Endodermal cell (in vitro differentiated cells): ENCODE measurements at regions not wholly inside any gene's neighbourhood (a gene's known extent, or its start where the extent isn't known, plus 50 kb on each side); places are given as distances from the start of the nearest gene placed in this dataset.
A peak's percentile ranks its signal among the peaks of the same experiment; 100 is the strongest.

ENCODE experiments used
- DNase-seq: peaks from one replicate; pipeline ENCODE4 v3.0.0-alpha.2; 2017
- H3K27ac ChIP-seq: 2 replicates; pipeline ENCODE4 v1.5.1; 2013; ENCODE audit warnings: mild to moderate bottlenecking, low read depth, low read length, moderate library complexity
- H3K27me3 ChIP-seq: 2 replicates; pipeline ENCODE4 v1.6.1; 2013; ENCODE audit warnings: mild to moderate bottlenecking, low read length, moderate library complexity; ENCODE audit not compliant: insufficient read depth, control insufficient read depth, poor library complexity, severe bottlenecking
- H3K36me3 ChIP-seq: 2 replicates; pipeline ENCODE4 v1.7.0; 2013; ENCODE audit warnings: mild to moderate bottlenecking, low read length, moderate library complexity; ENCODE audit not compliant: control insufficient read depth, insufficient read depth
- H3K4me1 ChIP-seq: one replicate; pipeline ENCODE4 v1.7.0; 2013; ENCODE audit warnings: low read length; ENCODE audit not compliant: control insufficient read depth, insufficient read depth
- H3K4me3 ChIP-seq: 2 replicates; pipeline ENCODE4 v1.5.1; 2013; ENCODE audit warnings: mild to moderate bottlenecking, low read length, moderate library complexity
- H3K9ac ChIP-seq: 2 replicates; pipeline ENCODE4 v1.6.1; 2013; ENCODE audit warnings: mild to moderate bottlenecking, low read length, moderate library complexity; ENCODE audit not compliant: poor library complexity, severe bottlenecking; ENCODE audit errors: extremely low read depth
- H3K9me3 ChIP-seq: 2 replicates; pipeline ENCODE4 v1.6.1; 2013; ENCODE audit warnings: mild to moderate bottlenecking, low read length, moderate library complexity; ENCODE audit not compliant: control insufficient read depth
- H3K27ac Mint-ChIP-seq: 2 replicates; pipeline ENCODE4 v1.8.0; 2020; ENCODE audit warnings: mixed read lengths
- H3K27me3 Mint-ChIP-seq: 2 replicates; pipeline ENCODE4 v1.8.0; 2021; ENCODE audit warnings: mild to moderate bottlenecking, mixed read lengths; ENCODE audit not compliant: insufficient read depth
- H3K36me3 Mint-ChIP-seq: 2 replicates; pipeline ENCODE4 v1.8.0; 2020; ENCODE audit warnings: low read depth, mixed read lengths
- H3K4me1 Mint-ChIP-seq: 2 replicates; pipeline ENCODE4 v1.8.0; 2020; ENCODE audit warnings: mixed read lengths
- H3K4me3 Mint-ChIP-seq: 2 replicates; pipeline ENCODE4 v1.8.0; 2020; ENCODE audit warnings: mild to moderate bottlenecking, moderate library complexity, mixed read lengths
- H3K9me3 Mint-ChIP-seq: 2 replicates; pipeline ENCODE4 v1.8.0; 2020; ENCODE audit warnings: mild to moderate bottlenecking, mixed read lengths
- CTCF ChIP-seq: fragments of 200-600 bp; sonication (generic); conservative IDR thresholded peaks from 2 replicates; pipeline ENCODE4 v1.5.0; 2021; ENCODE audit warnings: antibody characterized with exemption, mild to moderate bottlenecking
- WGBS, 2 experiments: methylation state at CpG; one replicate each; pipeline versions ENCODE4 v1.1.5 to v1.1.7; 2013; ENCODE audit warnings: missing lambda C conversion rate in 2 of 2, mixed read lengths in 1 of 2; ENCODE audit not compliant: insufficient coverage in 1 of 2, insufficient read length in 1 of 2; 5-methylcytosine and 5-hydroxymethylcytosine counted together

- H3K27me3 Mint-ChIP-seq: peaks cover 4% of the 10 kb centered on the region
- Histone ChIP-seq H3K4me1 (no peaks in the 10 kb centered on the region), H3K36me3 (no peaks in the 10 kb centered on the region), H3K4me3 (no peak overlapping the region), H3K27ac (no peak overlapping the region), H3K9ac (no peak overlapping the region), H3K27me3 (no peaks in the 10 kb centered on the region), H3K9me3 (no peaks in the 10 kb centered on the region)
- WGBS, 2 experiments: 63% methylated on average over 3 to 4 of the region's 6 CpGs
- no peak for DNase-seq
- no peaks in the 10 kb centered on the region for H3K36me3 Mint-ChIP-seq
- no peaks in the 10 kb centered on the region for H3K9me3 Mint-ChIP-seq
- no peak overlapping the region for H3K27ac Mint-ChIP-seq
- TF ChIP-seq CTCF: no peak
- H3K4me1 Mint-ChIP-seq: peaks cover 32% of the 10 kb centered on the region
- H3K4me3 Mint-ChIP-seq: no peak overlapping the region
Measured at GRCh38 chr4:24662056-24662455, 77.7 kb upstream of the DHX15 start.

GRCh38 chr4:24662542-24662941 lies 78.2 kb upstream of the DHX15 start:
- Mint-ChIP-seq H3K27ac (no peak overlapping the region), H3K4me3 (no peak overlapping the region), H3K9me3 (no peaks in the 10 kb centered on the region), H3K4me1 (peaks cover 32% of the 10 kb centered on the region), H3K36me3 (no peaks in the 10 kb centered on the region), H3K27me3 (peaks cover 4% of the 10 kb centered on the region)
- no peaks in the 10 kb centered on the region for H3K9me3 ChIP-seq
- H3K4me3 ChIP-seq: no peak overlapping the region
- H3K27me3 ChIP-seq: no peaks in the 10 kb centered on the region
- no peak for DNase-seq
- no peak for TF ChIP-seq CTCF
- H3K9ac ChIP-seq: no peak overlapping the region
- WGBS, 2 experiments: 44% methylated on average over 2 of the region's 2 CpGs; no CpG with 5 or more reads in 1 of the 2 experiments
- no peaks in the 10 kb centered on the region for H3K4me1 ChIP-seq
- no peaks in the 10 kb centered on the region for H3K36me3 ChIP-seq
- H3K27ac ChIP-seq: no peak overlapping the region

GRCh38 chr4:24664956-24665355 lies 80.6 kb upstream of the DHX15 start:
- Histone ChIP-seq H3K4me3 (no peak overlapping the region), H3K27me3 (no peaks in the 10 kb centered on the region), H3K36me3 (no peaks in the 10 kb centered on the region), H3K4me1 (no peaks in the 10 kb centered on the region), H3K9me3 (no peaks in the 10 kb centered on the region), H3K9ac (no peak overlapping the region), H3K27ac (no peak overlapping the region)
- peak; percentile 10 for DNase-seq
- no peaks in the 10 kb centered on the region for H3K36me3 Mint-ChIP-seq
- no peak overlapping the region for H3K27ac Mint-ChIP-seq
- no peak overlapping the region for H3K4me3 Mint-ChIP-seq
- H3K4me1 Mint-ChIP-seq: peaks cover 14% of the 10 kb centered on the region
- TF ChIP-seq CTCF: no peak
- WGBS, 2 experiments: 90 to 96% methylated on average over 2 of the region's 2 CpGs
- no peaks in the 10 kb centered on the region for H3K9me3 Mint-ChIP-seq
- H3K27me3 Mint-ChIP-seq: peaks cover 4% of the 10 kb centered on the region
